GM12878 (cell line): ENCODE measurements at regions not wholly inside any gene's neighbourhood (a gene's known extent, or its start where the extent isn't known, plus 50 kb on each side); places are given as distances from the start of the nearest gene placed in this dataset.
"Not testable (repeated sequence)": the region's sequence is repeated elsewhere in the genome, so short reads cannot be mapped to it uniquely, and the experiment has no call there.

ENCODE experiments used
- BCLAF1 ChIP-seq: fragments of 450-650 bp; IDR thresholded peaks from 2 replicates; pipeline ENCODE4 v1.6.1; 2017; ENCODE audit warnings: antibody characterized with exemption, mild to moderate bottlenecking, moderate library complexity
- POLR2A ChIP-seq: IDR thresholded peaks from 2 replicates; pipeline ENCODE4 v1.6.1; 2011; ENCODE audit warnings: low read depth, mild to moderate bottlenecking, low read length

DNA sequence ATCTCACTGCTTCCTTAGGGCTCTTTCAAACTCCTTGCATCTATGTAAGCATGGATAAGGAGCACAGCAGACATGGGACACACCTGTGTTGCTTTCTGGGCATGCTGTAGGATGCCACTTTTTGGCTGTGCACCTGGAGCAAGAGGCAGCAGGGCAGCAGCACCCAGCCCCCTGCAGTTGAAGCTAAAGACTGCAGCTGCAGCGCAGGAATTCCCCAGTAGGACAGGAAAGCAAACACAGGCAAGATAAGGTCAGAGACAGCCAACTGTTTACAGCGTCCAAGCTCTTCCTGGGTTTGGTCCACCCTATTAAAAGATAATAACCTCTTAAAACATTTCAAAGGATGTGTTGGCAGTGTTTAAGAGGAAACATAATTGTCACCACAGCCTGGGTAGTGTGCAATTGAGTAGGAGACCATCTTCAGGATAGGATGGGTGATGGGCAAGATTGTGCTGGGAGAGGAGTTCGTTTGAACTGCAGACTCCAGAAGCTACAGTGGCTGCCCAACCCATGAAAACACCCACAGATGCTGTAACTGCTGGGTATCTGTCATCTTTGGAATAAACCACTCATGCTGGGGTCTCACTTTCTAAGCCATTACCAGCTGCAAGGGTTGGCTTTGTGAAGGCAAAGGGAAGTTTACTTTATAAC lies 242.3 kb upstream of the PLGLB1 start:
- not testable (repeated sequence) for TF ChIP-seq BCLAF1, POLR2A
